ENCODE measurements at regions not wholly inside any gene's neighbourhood (a gene's known extent, or its start where the extent isn't known, plus 50 kb on each side); places are given as distances from the start of the nearest gene placed in this dataset.
"Not testable (repeated sequence)": the region's sequence is repeated elsewhere in the genome, so short reads cannot be mapped to it uniquely, and the experiment has no call there.

- Histone ChIP-seq H3K4me3 (ENCODE audit: insufficient read depth, low read depth, low read length) (no peak overlapping the region), H2AFZ (ENCODE audit: low read depth, low read length) (no peak overlapping the region), H3K4me2 (ENCODE audit: low read length) (no peak overlapping the region), H4K20me1 (ENCODE audit: insufficient read depth, low read length) (no peaks in the 10 kb centered on the region), H3K36me3 (ENCODE audit: insufficient read depth, low read length) (no peaks in the 10 kb centered on the region), H3K27me3 (ENCODE audit: insufficient read depth, low read length) (no peaks in the 10 kb centered on the region), H3K27ac (ENCODE audit: low read depth, low read length) (no peak overlapping the region), H3K79me2 (ENCODE audit: insufficient read depth, low read length) (no peaks in the 10 kb centered on the region), H3K4me1 (ENCODE audit: insufficient read depth, low read length) (no peaks in the 10 kb centered on the region), H3K9ac (ENCODE audit: low read length) (no peak overlapping the region), H3K9me3 (ENCODE audit: insufficient read depth, low read depth, low read length) (no peaks in the 10 kb centered on the region)
- FAIRE-seq (no peak), DNase-seq (ENCODE audit: low read depth) (no peak)
- no peaks in the 10 kb centered on the region for H3K36me3 Mint-ChIP-seq (ENCODE audit: low read depth, unreplicated experiment)
- H3K4me3 Mint-ChIP-seq (ENCODE audit: unreplicated experiment) = no peak overlapping the region
- no peaks in the 10 kb centered on the region for H3K27me3 Mint-ChIP-seq (ENCODE audit: low read depth, unreplicated experiment)
- no peak for TF ChIP-seq EZH2 (IDR thresholded peaks at IDR 0.05; ENCODE audit: insufficient read depth, low read length)
- no peak for TF ChIP-seq CTCF (IDR thresholded peaks at IDR 0.05; ENCODE audit: insufficient read depth, low read depth, low read length)
- no peaks in the 10 kb centered on the region for H3K4me1 Mint-ChIP-seq (ENCODE audit: low read depth, unreplicated experiment)
- H3K9me3 Mint-ChIP-seq (ENCODE audit: unreplicated experiment) = no peaks in the 10 kb centered on the region
- no peak overlapping the region for H3K27ac Mint-ChIP-seq (ENCODE audit: unreplicated experiment)
Measured at GRCh38 chr21:15212206-15212605, 147.4 kb upstream of the NRIP1 start.

GRCh38 chr21:15218476-15218875 is 153.7 kb upstream of the NRIP1 start:
- not testable (repeated sequence) for H3K9ac ChIP-seq (ENCODE audit: low read length); H3K4me3 Mint-ChIP-seq (ENCODE audit: unreplicated experiment); H3K4me3 ChIP-seq (ENCODE audit: insufficient read depth, low read depth, low read length); H3K36me3 ChIP-seq (ENCODE audit: insufficient read depth, low read length); H3K9me3 Mint-ChIP-seq (ENCODE audit: unreplicated experiment); H3K27me3 Mint-ChIP-seq (ENCODE audit: low read depth, unreplicated experiment); FAIRE-seq; H3K27ac ChIP-seq (ENCODE audit: low read depth, low read length); H3K27ac Mint-ChIP-seq (ENCODE audit: unreplicated experiment); DNase-seq (ENCODE audit: low read depth); H3K36me3 Mint-ChIP-seq (ENCODE audit: low read depth, unreplicated experiment); H4K20me1 ChIP-seq (ENCODE audit: insufficient read depth, low read length); H3K4me1 ChIP-seq (ENCODE audit: insufficient read depth, low read length); H3K27me3 ChIP-seq (ENCODE audit: insufficient read depth, low read length); H2AFZ ChIP-seq (ENCODE audit: low read depth, low read length); H3K4me2 ChIP-seq (ENCODE audit: low read length); H3K79me2 ChIP-seq (ENCODE audit: insufficient read depth, low read length); H3K9me3 ChIP-seq (ENCODE audit: insufficient read depth, low read depth, low read length)
- H3K4me1 Mint-ChIP-seq (ENCODE audit: low read depth, unreplicated experiment) = peaks cover 15% of the 10 kb centered on the region

DNA sequence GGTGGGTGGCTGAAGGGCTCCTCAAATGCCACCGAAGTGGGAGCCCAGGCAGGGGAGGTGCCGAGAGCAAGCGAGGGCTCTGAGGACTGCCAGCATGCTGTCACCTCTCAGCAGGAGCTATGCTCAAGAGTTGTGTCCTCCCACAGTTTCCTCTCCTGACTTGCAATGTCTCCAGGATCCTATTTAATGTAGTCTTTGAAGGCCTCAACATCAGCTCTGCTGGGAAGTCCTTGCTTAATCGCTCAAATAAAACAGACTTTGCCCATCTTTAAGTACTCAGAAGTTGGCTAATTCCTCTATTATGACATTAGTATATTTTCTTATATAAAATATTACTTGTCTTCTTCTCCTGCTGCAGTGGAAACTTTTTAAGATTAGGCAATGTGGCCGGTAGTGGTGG is 154.2 kb upstream of the NRIP1 start:
- FAIRE-seq = no peak
- Histone ChIP-seq H3K79me2 (ENCODE audit: insufficient read depth, low read length) (no peaks in the 10 kb centered on the region), H3K9me3 (ENCODE audit: insufficient read depth, low read depth, low read length) (no peaks in the 10 kb centered on the region), H3K9ac (ENCODE audit: low read length) (no peak overlapping the region), H3K36me3 (ENCODE audit: insufficient read depth, low read length) (no peaks in the 10 kb centered on the region), H4K20me1 (ENCODE audit: insufficient read depth, low read length) (no peaks in the 10 kb centered on the region), H3K4me1 (ENCODE audit: insufficient read depth, low read length) (peaks cover 8% of the 10 kb centered on the region), H3K4me2 (ENCODE audit: low read length) (no peak overlapping the region), H3K27ac (ENCODE audit: low read depth, low read length) (no peak overlapping the region), H3K4me3 (ENCODE audit: insufficient read depth, low read depth, low read length) (no peak overlapping the region), H2AFZ (ENCODE audit: low read depth, low read length) (no peak overlapping the region), H3K27me3 (ENCODE audit: insufficient read depth, low read length) (no peaks in the 10 kb centered on the region)
- H3K9me3 Mint-ChIP-seq (ENCODE audit: unreplicated experiment) = no peaks in the 10 kb centered on the region
- H3K4me3 Mint-ChIP-seq (ENCODE audit: unreplicated experiment) = no peak overlapping the region
- H3K27ac Mint-ChIP-seq (ENCODE audit: unreplicated experiment) = no peak overlapping the region
- no peaks in the 10 kb centered on the region for H3K27me3 Mint-ChIP-seq (ENCODE audit: low read depth, unreplicated experiment)
- DNase-seq (ENCODE audit: low read depth) = no peak
- no peaks in the 10 kb centered on the region for H3K36me3 Mint-ChIP-seq (ENCODE audit: low read depth, unreplicated experiment)
- peaks cover 15% of the 10 kb centered on the region for H3K4me1 Mint-ChIP-seq (ENCODE audit: low read depth, unreplicated experiment)
- no peak for TF ChIP-seq EZH2 (IDR thresholded peaks at IDR 0.05; ENCODE audit: insufficient read depth, low read length)
- no peak for TF ChIP-seq CTCF (IDR thresholded peaks at IDR 0.05; ENCODE audit: insufficient read depth, low read depth, low read length)

Data from astrocyte (in vitro differentiated cells and primary cell).